B cell (primary cell): ENCODE measurements at regions not wholly inside any gene's neighbourhood (a gene's known extent, or its start where the extent isn't known, plus 50 kb on each side); places are given as distances from the start of the nearest gene placed in this dataset.

Experiments used
- EZH2 ChIP-seq: IDR thresholded peaks from 2 replicates; pipeline ENCODE4 v1.6.1; 2012; ENCODE audit warnings: borderline replicate concordance, low read depth, mild to moderate bottlenecking, moderate library complexity, low read length; ENCODE audit not compliant: insufficient read depth, poor library complexity, severe bottlenecking
- TF ChIP-seq, protein P1 (sequence below): fragments of 200-600 bp; IDR thresholded peaks from one replicate; pipeline ENCODE4 v1.8.0; 2022; ENCODE audit warnings: antibody characterized with exemption, mild to moderate bottlenecking

DNA sequence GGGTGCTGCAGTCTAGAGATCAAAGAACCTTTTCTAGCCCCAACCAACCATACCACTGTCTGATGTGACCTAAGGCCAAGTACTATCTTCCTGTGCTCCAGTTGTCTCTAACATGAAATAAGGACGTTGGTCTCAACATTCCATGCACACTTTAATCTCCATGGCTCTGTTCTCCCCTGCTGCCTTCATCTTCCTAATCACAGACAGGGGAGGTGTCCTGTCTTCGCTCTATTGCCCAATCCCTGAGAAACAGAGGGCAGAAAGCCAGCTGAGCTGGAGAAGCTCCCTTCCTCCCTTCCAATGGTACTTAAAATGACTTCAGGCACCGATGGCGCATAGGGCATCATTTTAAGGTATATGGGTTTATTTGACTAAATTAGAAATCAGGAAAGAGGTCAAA, 148.9 kb upstream of the GNAO1 start:
- TF ChIP-seq, protein P1, sequence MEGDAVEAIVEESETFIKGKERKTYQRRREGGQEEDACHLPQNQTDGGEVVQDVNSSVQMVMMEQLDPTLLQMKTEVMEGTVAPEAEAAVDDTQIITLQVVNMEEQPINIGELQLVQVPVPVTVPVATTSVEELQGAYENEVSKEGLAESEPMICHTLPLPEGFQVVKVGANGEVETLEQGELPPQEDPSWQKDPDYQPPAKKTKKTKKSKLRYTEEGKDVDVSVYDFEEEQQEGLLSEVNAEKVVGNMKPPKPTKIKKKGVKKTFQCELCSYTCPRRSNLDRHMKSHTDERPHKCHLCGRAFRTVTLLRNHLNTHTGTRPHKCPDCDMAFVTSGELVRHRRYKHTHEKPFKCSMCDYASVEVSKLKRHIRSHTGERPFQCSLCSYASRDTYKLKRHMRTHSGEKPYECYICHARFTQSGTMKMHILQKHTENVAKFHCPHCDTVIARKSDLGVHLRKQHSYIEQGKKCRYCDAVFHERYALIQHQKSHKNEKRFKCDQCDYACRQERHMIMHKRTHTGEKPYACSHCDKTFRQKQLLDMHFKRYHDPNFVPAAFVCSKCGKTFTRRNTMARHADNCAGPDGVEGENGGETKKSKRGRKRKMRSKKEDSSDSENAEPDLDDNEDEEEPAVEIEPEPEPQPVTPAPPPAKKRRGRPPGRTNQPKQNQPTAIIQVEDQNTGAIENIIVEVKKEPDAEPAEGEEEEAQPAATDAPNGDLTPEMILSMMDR, result no peak
- no peak for TF ChIP-seq EZH2
